Upper lobe of left lung (tissue), 6 donors: ENCODE measurements at regions not wholly inside any gene's neighbourhood (a gene's known extent, or its start where the extent isn't known, plus 50 kb on each side); places are given as distances from the start of the nearest gene placed in this dataset.

Source experiments
- ATAC-seq, 2 donors: fragments of 200-7000 bp; cut with Tn5 transposase; one replicate each; pipeline ENCODE4 v1.9.1; 2022; ENCODE audit warnings: mild to moderate bottlenecking in 2 of 2, moderate library complexity in 2 of 2; ENCODE audit not compliant: low FRiP score in 2 of 2
- DNase-seq, 2 donors: peaks; one replicate each; pipeline ENCODE4 v3.0.0-alpha.2; 2019 to 2020
- H3K27ac ChIP-seq, 4 donors: fragments of 200-600 bp; sonication (generic); one replicate each; pipeline ENCODE4 v1.5.1; 2016 to 2019
- H3K27me3 ChIP-seq, 4 donors: fragments of 200-600 bp; sonication (generic); one replicate each; pipeline ENCODE4 v1.5.1; 2017 to 2019
- H3K36me3 ChIP-seq, 4 donors: fragments of 200-600 bp; sonication (generic); one replicate each; pipeline ENCODE4 v1.5.1; 2016 to 2019
- H3K4me1 ChIP-seq, 4 donors: fragments of 200-600 bp; sonication (generic); one replicate each; pipeline ENCODE4 v1.5.1; 2018 to 2019
- H3K4me3 ChIP-seq, 4 donors: fragments of 200-600 bp; sonication (generic); one replicate each; pipeline ENCODE4 v1.5.1; 2017 to 2019; ENCODE audit warnings: mild to moderate bottlenecking in 2 of 4, moderate library complexity in 1 of 4
- H3K9me3 ChIP-seq, 4 donors: fragments of 200-600 bp; sonication (generic); one replicate each; pipeline ENCODE4 v1.5.1; 2018 to 2019
- EP300 ChIP-seq, 4 donors: sonication (generic); formaldehyde crosslinking; IDR thresholded peaks; one replicate each; pipeline ENCODE4 v1.5.1; 2017; ENCODE audit warnings: antibody characterized with exemption in 4 of 4, control low read depth in 2 of 4
- POLR2A ChIP-seq, 4 donors: fragments of 450-650 bp; IDR thresholded peaks; one replicate each; pipeline ENCODE4 v1.5.1; 2016 to 2017; ENCODE audit warnings: antibody characterized with exemption in 4 of 4, mild to moderate bottlenecking in 2 of 4
- POLR2AphosphoS5 ChIP-seq, 2 donors: sonication (generic); formaldehyde crosslinking; IDR thresholded peaks; one replicate each; pipeline ENCODE4 v1.5.1; 2017; ENCODE audit warnings: antibody characterized with exemption in 2 of 2
- WGBS, 2 donors: methylation state at CpG; one replicate each; pipeline ENCODE4 v1.1.5; 2017 to 2018; 5-methylcytosine and 5-hydroxymethylcytosine counted together
- TF ChIP-seq, protein P1 (sequence below), 6 experiments: fragments of 450-650 bp in 4 of 6; fragments of 200-600 bp in 2 of 6; sonication (generic) in 2 of 6; IDR thresholded peaks; one replicate each; pipeline ENCODE4 v1.5.1; 2016 to 2019; ENCODE audit warnings: antibody characterized with exemption in 6 of 6
- donor health status: DM: no; HTN: no; CAD: no; lungs with moderate emphysema.
- donor health status: DM: no; HTN: yes; CAD: no; lungs with severe emphysema.

DNA sequence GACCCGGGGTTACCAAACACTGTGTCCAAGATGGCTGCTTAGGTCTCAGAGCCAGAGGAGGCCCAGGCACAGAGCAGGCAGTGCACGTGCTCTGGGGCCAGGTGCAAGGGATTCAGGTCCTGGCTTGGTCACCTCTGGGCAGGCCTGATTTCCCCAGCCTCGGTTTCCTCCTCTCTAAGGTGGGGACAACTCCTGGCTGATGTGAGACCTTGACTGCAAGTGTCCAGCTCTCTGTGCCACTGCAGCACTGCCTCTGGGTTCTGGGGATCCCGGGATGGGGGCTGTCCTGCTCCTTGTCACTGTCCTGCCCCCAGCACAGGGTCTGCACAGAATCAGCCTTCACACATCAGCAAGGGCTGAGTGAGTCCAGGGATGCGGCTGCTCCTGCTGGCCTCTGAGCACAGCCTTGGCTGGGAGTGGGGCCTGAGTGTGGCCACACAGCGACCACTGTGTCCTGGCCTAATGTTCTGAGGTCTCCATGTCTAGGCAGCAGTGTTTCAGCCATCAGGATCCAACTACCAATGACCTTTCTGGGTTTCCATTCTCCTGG is 170.2 kb upstream of the HDAC4 start:
- Histone ChIP-seq H3K36me3 (no peaks in the 10 kb centered on the region), H3K9me3 (no peaks in the 10 kb centered on the region), H3K4me3 (no peak overlapping the region), H3K27ac (no peak overlapping the region), H3K4me1 (peaks cover 0 to 3% (median 0%) of the 10 kb centered on the region in 4 donors), H3K27me3 (no peaks in the 10 kb centered on the region)
- TF ChIP-seq POLR2AphosphoS5 (IDR thresholded peaks at IDR 0.05) (no peak), POLR2A (IDR thresholded peaks at IDR 0.05) (no peak), EP300 (IDR thresholded peaks at IDR 0.05) (no peak)
- TF ChIP-seq, protein P1, sequence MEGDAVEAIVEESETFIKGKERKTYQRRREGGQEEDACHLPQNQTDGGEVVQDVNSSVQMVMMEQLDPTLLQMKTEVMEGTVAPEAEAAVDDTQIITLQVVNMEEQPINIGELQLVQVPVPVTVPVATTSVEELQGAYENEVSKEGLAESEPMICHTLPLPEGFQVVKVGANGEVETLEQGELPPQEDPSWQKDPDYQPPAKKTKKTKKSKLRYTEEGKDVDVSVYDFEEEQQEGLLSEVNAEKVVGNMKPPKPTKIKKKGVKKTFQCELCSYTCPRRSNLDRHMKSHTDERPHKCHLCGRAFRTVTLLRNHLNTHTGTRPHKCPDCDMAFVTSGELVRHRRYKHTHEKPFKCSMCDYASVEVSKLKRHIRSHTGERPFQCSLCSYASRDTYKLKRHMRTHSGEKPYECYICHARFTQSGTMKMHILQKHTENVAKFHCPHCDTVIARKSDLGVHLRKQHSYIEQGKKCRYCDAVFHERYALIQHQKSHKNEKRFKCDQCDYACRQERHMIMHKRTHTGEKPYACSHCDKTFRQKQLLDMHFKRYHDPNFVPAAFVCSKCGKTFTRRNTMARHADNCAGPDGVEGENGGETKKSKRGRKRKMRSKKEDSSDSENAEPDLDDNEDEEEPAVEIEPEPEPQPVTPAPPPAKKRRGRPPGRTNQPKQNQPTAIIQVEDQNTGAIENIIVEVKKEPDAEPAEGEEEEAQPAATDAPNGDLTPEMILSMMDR (IDR thresholded peaks at IDR 0.05), result no peak
- ATAC-seq, result no peak
- 85 to 86% methylated on average over 3 to 6 of the region's 6 CpGs for WGBS, 2 donors
- DNase-seq, result peak in 1 of 2 donors; percentile 44

DNA sequence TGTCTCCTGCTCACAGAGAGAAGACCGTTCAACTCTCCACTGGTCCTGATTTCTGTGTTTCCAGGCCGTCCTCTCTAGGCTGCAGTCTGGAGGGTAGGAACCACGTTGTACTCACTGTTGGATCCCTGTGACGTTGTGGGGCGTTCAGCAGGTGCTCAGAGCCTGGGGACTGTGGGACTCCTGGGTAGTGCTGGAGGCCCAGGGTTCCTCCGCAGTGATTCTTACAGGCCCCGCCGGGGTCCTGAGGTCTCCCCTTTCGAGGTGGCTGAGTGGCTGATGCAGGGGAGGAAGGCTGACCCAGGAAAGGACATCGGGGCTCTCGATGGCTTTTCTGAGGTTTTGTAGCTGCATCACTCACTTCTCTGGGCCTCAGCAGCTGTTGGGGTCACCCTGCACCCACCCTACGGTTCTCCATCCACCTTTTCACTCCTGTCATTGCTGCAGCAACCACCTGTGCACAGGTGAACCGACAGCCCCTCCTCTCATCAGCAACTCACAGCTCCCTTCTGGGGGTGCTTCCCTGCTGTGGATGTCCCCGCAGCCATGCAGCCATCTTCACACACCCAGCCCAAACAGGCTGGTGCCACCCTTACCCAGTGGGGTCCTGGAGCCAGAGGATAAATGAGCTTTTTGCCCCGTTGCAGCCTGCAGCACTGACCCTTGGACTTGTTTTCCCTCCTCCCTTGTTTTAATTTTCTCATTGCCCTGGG is 169.6 kb upstream of the HDAC4 start:
- no peak for ATAC-seq
- no peak overlapping the region for H3K4me3 ChIP-seq
- peaks cover 0 to 3% (median 0%) of the 10 kb centered on the region in 4 donors for H3K4me1 ChIP-seq
- DNase-seq, result peak in 1 of 2 donors; percentile 14
- WGBS, 2 donors, result 87 to 89% methylated on average over 12 to 15 of the region's 15 CpGs
- no peak overlapping the region for H3K27ac ChIP-seq
- H3K36me3 ChIP-seq, result no peaks in the 10 kb centered on the region
- TF ChIP-seq POLR2A (IDR thresholded peaks at IDR 0.05), result no peak
- no peak for TF ChIP-seq EP300 (IDR thresholded peaks at IDR 0.05)
- TF ChIP-seq, protein P1 (IDR thresholded peaks at IDR 0.05), result no peak
- TF ChIP-seq POLR2AphosphoS5 (IDR thresholded peaks at IDR 0.05), result no peak
- H3K9me3 ChIP-seq, result no peaks in the 10 kb centered on the region
- no peaks in the 10 kb centered on the region for H3K27me3 ChIP-seq

DNA sequence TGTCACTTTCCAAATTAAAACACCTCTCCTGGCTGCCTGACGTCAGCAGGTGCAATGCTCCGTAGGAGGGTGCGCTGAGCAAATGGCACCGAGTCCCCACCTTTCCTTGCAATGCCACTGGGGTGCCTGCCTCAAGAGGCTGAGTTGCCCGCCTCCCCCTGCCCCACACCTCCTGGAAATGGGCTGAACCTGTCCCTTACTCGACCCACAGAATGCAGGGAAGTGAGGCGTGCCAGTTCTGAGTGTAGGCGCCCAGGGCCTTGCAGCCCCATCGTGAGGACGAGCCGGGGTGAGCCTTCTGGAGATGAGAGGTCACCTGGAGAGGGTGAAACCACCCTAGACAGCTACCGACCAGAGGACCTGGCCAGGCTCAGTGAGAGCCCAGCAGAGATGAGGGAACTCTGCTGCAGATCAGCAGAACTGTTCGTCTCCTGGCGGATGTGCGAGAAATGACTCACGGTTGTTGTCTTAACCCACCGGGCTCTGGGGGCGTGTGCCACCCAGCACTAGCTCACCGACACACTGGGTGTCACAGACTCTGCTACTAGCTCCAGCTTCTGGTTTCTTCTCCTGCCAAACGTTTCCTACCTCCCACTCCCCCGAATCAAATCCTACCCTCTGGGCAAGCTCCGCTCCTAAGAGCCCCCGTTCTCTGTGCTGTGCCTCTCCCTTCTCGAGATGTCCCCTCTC is 168.7 kb upstream of the HDAC4 start:
- Histone ChIP-seq H3K27me3 (no peaks in the 10 kb centered on the region), H3K36me3 (no peaks in the 10 kb centered on the region), H3K4me1 (peaks cover 0 to 2% (median 0%) of the 10 kb centered on the region in 4 donors), H3K9me3 (no peaks in the 10 kb centered on the region), H3K27ac (no peak overlapping the region), H3K4me3 (no peak overlapping the region)
- ATAC-seq, result no peak
- DNase-seq, result peak in 1 of 2 donors; percentile 37
- 82 to 89% methylated on average over 14 to 24 of the region's 24 CpGs for WGBS, 2 donors
- no peak for TF ChIP-seq POLR2A (IDR thresholded peaks at IDR 0.05)

DNA sequence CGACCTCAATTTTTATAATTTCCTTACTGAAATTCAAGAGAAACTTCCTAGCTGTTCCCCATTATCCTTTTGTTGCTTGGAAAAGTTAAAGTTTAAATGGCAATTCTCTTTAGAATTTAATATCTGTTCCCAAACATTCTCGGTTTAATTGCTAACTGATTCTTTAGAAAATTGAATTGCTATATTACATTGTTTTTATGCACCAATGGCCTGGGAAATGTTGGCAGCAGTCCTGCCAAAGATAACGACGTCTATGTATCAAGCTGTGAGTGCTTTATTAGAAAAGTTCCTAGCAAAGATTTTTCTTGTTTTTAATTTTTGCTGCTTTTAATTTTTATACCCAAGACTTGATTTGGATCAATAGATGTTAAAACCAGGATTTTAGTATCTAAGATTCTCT is 167.8 kb upstream of the HDAC4 start:
- no peak overlapping the region for H3K27ac ChIP-seq
- no peak for TF ChIP-seq POLR2A (IDR thresholded peaks at IDR 0.05)
- TF ChIP-seq, protein P1 (IDR thresholded peaks at IDR 0.05), result no peak
- no peak for TF ChIP-seq POLR2AphosphoS5 (IDR thresholded peaks at IDR 0.05)
- TF ChIP-seq EP300 (IDR thresholded peaks at IDR 0.05), result no peak
- no peaks in the 10 kb centered on the region for H3K36me3 ChIP-seq
- H3K4me1 ChIP-seq, result no peaks in the 10 kb centered on the region
- no peak for ATAC-seq
- no peak for DNase-seq
- 52 to 54% methylated on average over 4 of the region's 4 CpGs for WGBS, 2 donors
- H3K27me3 ChIP-seq, result no peaks in the 10 kb centered on the region
- no peaks in the 10 kb centered on the region for H3K9me3 ChIP-seq
- no peak overlapping the region for H3K4me3 ChIP-seq

DNA sequence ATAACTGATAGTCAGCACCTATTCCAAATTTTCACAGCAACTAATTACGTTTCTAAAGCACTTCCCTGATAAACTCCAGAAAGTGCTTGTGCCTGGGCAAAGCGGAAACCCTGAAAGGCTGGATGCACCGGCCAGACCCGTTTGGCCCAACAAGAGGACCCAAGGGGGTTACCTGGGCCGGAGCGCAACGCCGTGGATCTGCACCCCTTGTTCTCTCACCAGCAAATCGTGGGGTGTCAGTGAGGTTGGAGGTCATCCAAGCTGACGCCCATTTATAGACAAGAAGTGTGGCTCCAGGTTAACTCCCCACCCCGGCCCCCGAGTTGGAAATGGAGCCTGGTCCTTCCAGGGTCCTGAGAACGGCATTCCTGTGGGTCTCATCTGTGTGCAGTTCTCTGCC is 167.0 kb upstream of the HDAC4 start:
- H3K9me3 ChIP-seq, result no peaks in the 10 kb centered on the region
- DNase-seq, result peak in 1 of 2 donors; percentile 43
- no peak overlapping the region for H3K4me3 ChIP-seq
- TF ChIP-seq POLR2A (IDR thresholded peaks at IDR 0.05) (no peak), POLR2AphosphoS5 (IDR thresholded peaks at IDR 0.05) (no peak), EP300 (IDR thresholded peaks at IDR 0.05) (no peak)
- TF ChIP-seq, protein P1 (IDR thresholded peaks at IDR 0.05), result no peak
- no peak overlapping the region for H3K27ac ChIP-seq
- H3K27me3 ChIP-seq, result no peaks in the 10 kb centered on the region
- H3K36me3 ChIP-seq, result no peaks in the 10 kb centered on the region
- WGBS, 2 donors, result 77 to 83% methylated on average over 7 to 13 of the region's 13 CpGs
- H3K4me1 ChIP-seq, result no peaks in the 10 kb centered on the region
- ATAC-seq, result no peak
